Heart left ventricle (tissue), 13 donors: ENCODE measurements at regions not wholly inside any gene's neighbourhood (a gene's known extent, or its start where the extent isn't known, plus 50 kb on each side); places are given as distances from the start of the nearest gene placed in this dataset.

Source experiments
- CTCF ChIP-seq, 12 donors: fragments of 200-600 bp; sonication (generic) in 4 of 12; IDR thresholded peaks; one replicate each; pipeline versions ENCODE4 v1.5.0 to v1.8.0; 2018 to 2022; ENCODE audit warnings: antibody characterized with exemption in 12 of 12, mild to moderate bottlenecking in 5 of 12
- POLR2A ChIP-seq, 2 donors: fragments of 450-650 bp; IDR thresholded peaks; one replicate each; pipeline ENCODE4 v1.6.1; 2017; ENCODE audit warnings: antibody characterized with exemption in 2 of 2, mild to moderate bottlenecking in 2 of 2, moderate library complexity in 2 of 2
- donor health status: ischemic (EF 13 %, LVEDD 7.1; RV severe dilation, severe dysfunction).
- donor health status: DM: no; HTN: yes; CAD: no.
- donor health status: DM: no; HTN: no; CAD: no.
- donor health status: ischemic (EF 25% LVEDD 6.9; RV normal size, moderate dysfunction).
- donor health status: ischemic (EF 25% LVEDD 5.7; RV mildly dilated, moderate dysfunction).
- donor health status: ischemic (EF 35%, LVEDD 5.7; RV mildly dilated, moderate dysfunction).
- donor health status: nonischemic (EF 11% LVEDD 7.7; RV severe dilation, severe dysfunction).
- donor health status: DM: yes; HTN: yes; CAD: no.
- donor health status: PGD.
- donor health status: ischemic (EF 29% LVEDD 5.4; RV normal size, mild dysfunction).
- donor health status: nonischemic (EF 23%, LVEDD 6.1; RV moderate dilation, normal function).

GRCh38 chrX:39140581-39140980 lies 339.3 kb downstream of the MID1IP1 start:
- TF ChIP-seq CTCF (IDR thresholded peaks at IDR 0.05) (no peak), POLR2A (IDR thresholded peaks at IDR 0.05) (no peak)
